ENCODE measurements at regions not wholly inside any gene's neighbourhood (a gene's known extent, or its start where the extent isn't known, plus 50 kb on each side); places are given as distances from the start of the nearest gene placed in this dataset.

GRCh38 chr1:8239306-8240023, 78.4 kb upstream of the SLC45A1 start:
- TF ChIP-seq CTCF (IDR thresholded peaks at IDR 0.05) (no peak), POLR2A (IDR thresholded peaks at IDR 0.05) (no peak)
